Upper lobe of right lung (tissue), 1 donor: ENCODE measurements at regions not wholly inside any gene's neighbourhood (a gene's known extent, or its start where the extent isn't known, plus 50 kb on each side); places are given as distances from the start of the nearest gene placed in this dataset.

ENCODE experiments used
- ATAC-seq: fragments of 200-7000 bp; cut with Tn5 transposase; one replicate; pipeline ENCODE4 v1.9.1; 2020; ENCODE audit warnings: mild to moderate bottlenecking, moderate library complexity
- DNase-seq: peaks from one replicate; pipeline ENCODE4 v3.0.0-alpha.2; 2020
- H3K27ac ChIP-seq: fragments of 200-600 bp; one replicate; pipeline ENCODE4 v1.8.0; 2022
- H3K27me3 ChIP-seq: fragments of 200-600 bp; one replicate; pipeline ENCODE4 v1.8.0; 2022; ENCODE audit warnings: mild to moderate bottlenecking
- H3K36me3 ChIP-seq: fragments of 200-600 bp; one replicate; pipeline ENCODE4 v1.8.0; 2022
- H3K4me1 ChIP-seq: fragments of 200-600 bp; one replicate; pipeline ENCODE4 v1.8.0; 2022
- H3K4me3 ChIP-seq: fragments of 200-600 bp; one replicate; pipeline ENCODE4 v1.8.0; 2022; ENCODE audit warnings: mild to moderate bottlenecking
- H3K9me3 ChIP-seq: fragments of 200-600 bp; one replicate; pipeline ENCODE4 v1.8.0; 2022
- CTCF ChIP-seq: fragments of 200-600 bp; IDR thresholded peaks from one replicate; pipeline ENCODE4 v1.8.0; 2022; ENCODE audit warnings: antibody characterized with exemption
- intact Hi-C: fragments of 100-400 bp; cut with DNase I; formaldehyde crosslinking; loops from one replicate; pipeline ENCODE4 v1.11.0; 2022
- donor health status: DM: no; HTN: yes; CAD: no; lungs with severe emphysema.

- no peak for TF ChIP-seq CTCF
- Histone ChIP-seq H3K4me3 (no peak overlapping the region), H3K4me1 (no peaks in the 10 kb centered on the region), H3K27me3 (peaks cover 19% of the 10 kb centered on the region), H3K9me3 (no peaks in the 10 kb centered on the region), H3K27ac (no peak overlapping the region), H3K36me3 (no peaks in the 10 kb centered on the region)
- ATAC-seq: no peak
- no peak for DNase-seq
- intact Hi-C loops: no loop called here
These were observed 199.3 kb upstream of the GRIK3 start for GRCh38 chr1:37233606-37234005.

GRCh38 chr1:37234941-37235418 lies 200.7 kb upstream of the GRIK3 start:
- Histone ChIP-seq H3K9me3 (no peaks in the 10 kb centered on the region), H3K27me3 (peaks cover 19% of the 10 kb centered on the region), H3K4me1 (no peaks in the 10 kb centered on the region), H3K27ac (no peak overlapping the region), H3K36me3 (no peaks in the 10 kb centered on the region), H3K4me3 (no peak overlapping the region)
- intact Hi-C loops: no loop called here
- TF ChIP-seq CTCF: no peak
- DNase-seq (no peak), ATAC-seq (no peak)

- no peak overlapping the region for H3K4me3 ChIP-seq
- ATAC-seq (no peak), DNase-seq (no peak)
- intact Hi-C loops: no loop called here
- no peaks in the 10 kb centered on the region for H3K4me1 ChIP-seq
- peaks cover 29% of the 10 kb centered on the region for H3K27me3 ChIP-seq
- H3K27ac ChIP-seq: no peak overlapping the region
- no peaks in the 10 kb centered on the region for H3K9me3 ChIP-seq
- no peaks in the 10 kb centered on the region for H3K36me3 ChIP-seq
- TF ChIP-seq CTCF: no peak
These were observed 203.6 kb upstream of the GRIK3 start for GRCh38 chr1:37237948-37238347.

GRCh38 chr1:37238364-37239224 lies 204.3 kb upstream of the GRIK3 start:
- H3K36me3 ChIP-seq: no peaks in the 10 kb centered on the region
- no peak overlapping the region for H3K4me3 ChIP-seq
- H3K4me1 ChIP-seq: no peaks in the 10 kb centered on the region
- peaks cover 29% of the 10 kb centered on the region for H3K27me3 ChIP-seq
- ATAC-seq (no peak), DNase-seq (no peak)
- TF ChIP-seq CTCF: no peak
- intact Hi-C loops: no loop called here
- no peaks in the 10 kb centered on the region for H3K9me3 ChIP-seq
- no peak overlapping the region for H3K27ac ChIP-seq

GRCh38 chr1:37239225-37239740 lies 205.0 kb upstream of the GRIK3 start:
- DNase-seq (no peak), ATAC-seq (no peak)
- Histone ChIP-seq H3K4me1 (no peaks in the 10 kb centered on the region), H3K27ac (no peak overlapping the region), H3K36me3 (no peaks in the 10 kb centered on the region), H3K4me3 (no peak overlapping the region), H3K27me3 (peaks cover 29% of the 10 kb centered on the region), H3K9me3 (no peaks in the 10 kb centered on the region)
- no peak for TF ChIP-seq CTCF
- intact Hi-C loops: no loop called here
